ENCODE measurements at regions not wholly inside any gene's neighbourhood (a gene's known extent, or its start where the extent isn't known, plus 50 kb on each side); places are given as distances from the start of the nearest gene placed in this dataset.

DNA sequence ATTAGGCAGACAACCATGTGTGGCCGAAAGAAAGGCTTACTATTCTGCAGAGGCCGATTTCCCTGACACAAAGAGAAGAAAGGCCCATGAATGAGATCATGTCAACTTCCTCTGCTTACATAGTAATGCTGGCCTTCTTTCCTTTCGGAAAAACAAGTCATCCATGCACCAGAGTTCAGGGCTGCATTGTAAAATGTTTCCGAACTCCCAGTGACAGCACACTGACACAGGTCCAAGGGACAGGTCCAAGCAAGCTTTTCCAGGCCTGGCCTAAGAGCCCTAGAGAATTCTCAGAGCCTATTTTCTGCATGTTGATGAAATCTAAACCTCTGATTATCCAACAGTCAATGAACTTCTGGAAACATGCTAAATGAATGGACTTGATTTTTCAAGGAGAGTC is 140.9 kb downstream of the ZNF608 start:
- no peaks in the 10 kb centered on the region for H3K36me3 ChIP-seq
- in situ Hi-C loops (cut with MboI; ENCODE audit: low sequenced_read_pairs in 4 of 4), result no loop called here
- peak overlapping the region; percentile 24 to 66 (median 43) for H3K27ac ChIP-seq
- intact Hi-C loops (cut with DNase I; ENCODE audit: low total_unique reads), result no loop called here
- H3K4me1 ChIP-seq, result peaks cover 19 to 26% of the 10 kb centered on the region in 2 donors
- no peak overlapping the region for H3K4me3 ChIP-seq
- DNase-seq (peak; percentile 12 to 22), ATAC-seq (peak; percentile 60 to 75)
- H3K27me3 ChIP-seq, result no peaks in the 10 kb centered on the region
- TF ChIP-seq, protein P1, sequence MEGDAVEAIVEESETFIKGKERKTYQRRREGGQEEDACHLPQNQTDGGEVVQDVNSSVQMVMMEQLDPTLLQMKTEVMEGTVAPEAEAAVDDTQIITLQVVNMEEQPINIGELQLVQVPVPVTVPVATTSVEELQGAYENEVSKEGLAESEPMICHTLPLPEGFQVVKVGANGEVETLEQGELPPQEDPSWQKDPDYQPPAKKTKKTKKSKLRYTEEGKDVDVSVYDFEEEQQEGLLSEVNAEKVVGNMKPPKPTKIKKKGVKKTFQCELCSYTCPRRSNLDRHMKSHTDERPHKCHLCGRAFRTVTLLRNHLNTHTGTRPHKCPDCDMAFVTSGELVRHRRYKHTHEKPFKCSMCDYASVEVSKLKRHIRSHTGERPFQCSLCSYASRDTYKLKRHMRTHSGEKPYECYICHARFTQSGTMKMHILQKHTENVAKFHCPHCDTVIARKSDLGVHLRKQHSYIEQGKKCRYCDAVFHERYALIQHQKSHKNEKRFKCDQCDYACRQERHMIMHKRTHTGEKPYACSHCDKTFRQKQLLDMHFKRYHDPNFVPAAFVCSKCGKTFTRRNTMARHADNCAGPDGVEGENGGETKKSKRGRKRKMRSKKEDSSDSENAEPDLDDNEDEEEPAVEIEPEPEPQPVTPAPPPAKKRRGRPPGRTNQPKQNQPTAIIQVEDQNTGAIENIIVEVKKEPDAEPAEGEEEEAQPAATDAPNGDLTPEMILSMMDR (IDR thresholded peaks at IDR 0.05 in 4 of 5, conservative IDR thresholded peaks at IDR 0.05 in 1 of 5), result no peak
- TF ChIP-seq POLR2A (IDR thresholded peaks at IDR 0.05), result no peak
- H3K9me3 ChIP-seq, result no peaks in the 10 kb centered on the region

DNA sequence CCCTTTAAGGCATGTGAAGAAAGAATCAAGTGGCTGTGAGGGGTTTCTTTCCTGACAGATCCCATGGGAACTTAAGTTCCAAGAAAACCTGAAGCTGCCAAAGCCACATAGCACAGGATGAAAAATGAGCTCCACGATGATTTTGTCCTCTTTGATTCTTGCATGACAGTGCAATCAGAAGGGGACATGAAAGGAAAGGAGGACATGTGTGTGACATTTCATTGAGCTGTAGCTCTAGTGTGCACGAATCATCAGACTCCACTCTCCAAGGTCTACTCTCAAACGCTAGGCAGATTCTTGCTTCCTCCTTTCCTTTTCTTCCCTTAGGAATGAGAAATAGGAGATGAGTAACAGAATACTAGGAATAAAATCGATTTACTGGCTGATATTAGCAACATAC is 142.0 kb downstream of the ZNF608 start:
- DNase-seq (no peak), ATAC-seq (peak in 1 of 2 donors; percentile 24)
- H3K9me3 ChIP-seq, result no peaks in the 10 kb centered on the region
- intact Hi-C loops (cut with DNase I; ENCODE audit: low total_unique reads), result loop anchor here (5.0 kb wide), 1 partner anchor 703 kb away; no protein-coding TSS in a partner anchor
- no peaks in the 10 kb centered on the region for H3K36me3 ChIP-seq
- in situ Hi-C loops (cut with MboI; ENCODE audit: low sequenced_read_pairs in 4 of 4), result no loop called here
- no peak overlapping the region for H3K27ac ChIP-seq
- TF ChIP-seq, protein P1 (IDR thresholded peaks at IDR 0.05 in 4 of 5, conservative IDR thresholded peaks at IDR 0.05 in 1 of 5), result no peak
- no peak for TF ChIP-seq POLR2A (IDR thresholded peaks at IDR 0.05)
- H3K4me1 ChIP-seq, result peaks cover 22 to 34% of the 10 kb centered on the region in 2 donors
- H3K4me3 ChIP-seq, result no peak overlapping the region
- H3K27me3 ChIP-seq, result no peaks in the 10 kb centered on the region

DNA sequence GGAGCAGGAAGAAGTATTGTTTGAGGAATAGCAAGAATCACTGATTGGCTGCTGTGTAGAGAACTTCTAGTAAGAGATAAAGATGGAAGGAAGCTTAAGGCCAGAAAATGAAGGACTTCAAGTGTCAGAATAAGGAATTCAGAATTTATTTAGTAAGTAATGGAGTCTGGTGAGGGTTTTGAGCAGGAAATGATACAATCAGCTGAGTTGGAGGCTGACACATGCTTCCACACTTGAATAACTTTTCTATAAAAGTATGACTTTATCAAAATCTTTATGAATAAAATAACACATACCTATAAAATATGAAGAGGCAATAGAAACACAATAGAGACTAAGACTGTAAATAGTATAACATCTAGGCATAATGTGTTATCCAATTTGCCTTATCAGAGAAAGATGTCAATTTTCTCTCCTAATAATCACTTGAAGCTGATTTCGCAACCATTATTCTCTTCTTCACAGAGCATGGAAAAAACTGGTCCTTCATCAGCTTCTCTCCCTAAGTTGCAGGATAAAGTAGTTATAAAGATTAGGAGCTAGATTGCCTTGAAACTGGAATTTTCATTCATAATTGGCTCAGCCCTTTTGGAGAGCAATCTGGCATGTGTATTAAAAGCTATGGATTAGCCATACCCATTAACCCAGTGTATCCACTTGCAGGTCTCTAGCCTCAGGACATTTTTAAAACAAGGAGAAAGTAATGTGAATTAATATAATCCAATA is 143.4 kb downstream of the ZNF608 start:
- no peak for ATAC-seq
- peaks cover 28 to 41% of the 10 kb centered on the region in 2 donors for H3K4me1 ChIP-seq

DNA sequence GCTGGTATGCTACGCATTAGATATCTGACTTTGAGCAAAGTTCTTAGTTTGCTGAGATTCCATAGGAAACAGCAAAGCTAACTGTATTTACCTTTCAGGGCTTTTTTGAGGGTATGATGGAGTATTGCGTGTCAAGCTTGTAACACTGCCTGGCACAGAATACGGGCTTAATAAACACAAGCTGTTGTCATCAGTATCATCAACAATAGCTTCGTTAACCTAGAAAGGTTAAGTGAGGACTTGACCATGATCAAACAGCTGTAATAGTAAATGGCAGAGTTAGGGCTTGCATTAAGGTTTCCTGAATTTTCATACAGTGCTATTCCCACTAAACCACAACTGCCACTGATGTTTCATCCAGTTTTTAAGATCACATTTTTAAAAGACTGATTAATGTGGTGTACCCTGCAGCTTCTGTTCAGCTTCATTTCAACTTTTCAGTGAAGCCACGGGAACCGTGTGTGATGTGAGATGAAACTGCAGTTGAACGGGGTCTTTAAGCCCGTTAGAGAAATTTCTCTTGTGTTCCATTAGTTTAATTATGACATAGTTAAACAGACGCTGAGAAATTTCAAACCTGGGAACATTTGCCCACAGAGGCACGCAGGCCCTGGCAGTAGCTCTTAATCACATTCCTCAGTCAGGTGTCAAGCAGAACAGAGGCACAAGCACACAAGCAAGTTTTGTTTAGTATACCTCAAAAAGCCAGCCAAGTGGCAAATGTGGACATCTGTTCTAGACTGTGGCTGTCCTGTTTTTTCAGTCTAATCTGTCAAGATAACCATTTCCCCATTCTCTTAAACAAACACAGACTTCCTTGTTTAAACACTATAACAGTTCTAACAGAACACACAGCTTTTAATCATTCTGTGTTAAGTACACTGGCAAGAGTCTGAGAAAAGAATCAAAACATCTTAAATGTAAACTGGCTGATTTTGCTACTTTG is 147.1 kb downstream of the ZNF608 start:
- H3K9me3 ChIP-seq, result no peaks in the 10 kb centered on the region
- ATAC-seq (peak; percentile 81 to 91), DNase-seq (peak in 1 of 2 donors; percentile 31)
- in situ Hi-C loops (cut with MboI; ENCODE audit: low sequenced_read_pairs in 4 of 4), result no loop called here
- H3K36me3 ChIP-seq, result no peaks in the 10 kb centered on the region
- peak overlapping the region in 2 of 4 donors; percentile 42 to 65 for H3K27ac ChIP-seq
- H3K27me3 ChIP-seq, result no peaks in the 10 kb centered on the region
- H3K4me1 ChIP-seq, result peaks cover 21 to 25% of the 10 kb centered on the region in 2 donors
- TF ChIP-seq, protein P1 (IDR thresholded peaks at IDR 0.05 in 4 of 5, conservative IDR thresholded peaks at IDR 0.05 in 1 of 5), result no peak
- TF ChIP-seq POLR2A (IDR thresholded peaks at IDR 0.05), result no peak
- intact Hi-C loops (cut with DNase I; ENCODE audit: low total_unique reads), result no loop called here
- H3K4me3 ChIP-seq, result peak overlapping the region in 1 of 4 donors; percentile 21

More for the DNA sequence above, 143.4 kb downstream of the ZNF608 start:
- Histone ChIP-seq H3K27me3 (no peaks in the 10 kb centered on the region), H3K9me3 (no peaks in the 10 kb centered on the region), H3K4me3 (no peak overlapping the region), H3K27ac (no peak overlapping the region), H3K36me3 (no peaks in the 10 kb centered on the region)
- in situ Hi-C loops (cut with MboI; ENCODE audit: low sequenced_read_pairs in 4 of 4) (no loop called here), intact Hi-C loops (cut with DNase I; ENCODE audit: low total_unique reads) (loop anchor here (5.0 kb wide), 1 partner anchor 704 kb away; no protein-coding TSS in a partner anchor)
- no peak for TF ChIP-seq POLR2A (IDR thresholded peaks at IDR 0.05)
- TF ChIP-seq, protein P1 (IDR thresholded peaks at IDR 0.05 in 4 of 5, conservative IDR thresholded peaks at IDR 0.05 in 1 of 5), result no peak
- no peak for DNase-seq

Data from gastrocnemius medialis (tissue), 4 donors.